Spinal cord (tissue), 9 donors: ENCODE measurements at regions not wholly inside any gene's neighbourhood (a gene's known extent, or its start where the extent isn't known, plus 50 kb on each side); places are given as distances from the start of the nearest gene placed in this dataset.
"Not testable (repeated sequence)": the region's sequence is repeated elsewhere in the genome, so short reads cannot be mapped to it uniquely, and the experiment has no call there.

Experiments used
- DNase-seq, 6 donors: peaks; one replicate each; pipeline versions ENCODE4 v3.0.0 to v3.0.0-alpha.2; 2013 to 2015; ENCODE audit warnings: low spot score in 6 of 6, low read depth in 4 of 6
- H3K27ac ChIP-seq: one replicate; pipeline ENCODE4 v1.5.1; 2013; ENCODE audit warnings: low read depth, low read length, control low read depth
- H3K27me3 ChIP-seq: one replicate; pipeline ENCODE4 v1.6.1; 2013; ENCODE audit warnings: low read length; ENCODE audit not compliant: control insufficient read depth, insufficient read depth
- H3K36me3 ChIP-seq: one replicate; pipeline ENCODE4 v1.6.1; 2013; ENCODE audit warnings: low read length; ENCODE audit not compliant: control insufficient read depth, insufficient read depth
- H3K4me1 ChIP-seq: one replicate; pipeline ENCODE4 v1.6.1; 2013; ENCODE audit warnings: low read length; ENCODE audit not compliant: control insufficient read depth, insufficient read depth
- H3K4me3 ChIP-seq: one replicate; pipeline ENCODE4 v1.5.1; 2013; ENCODE audit warnings: low read depth, low read length, control low read depth
- H3K9me3 ChIP-seq: one replicate; pipeline ENCODE4 v1.6.1; 2013; ENCODE audit warnings: low read length; ENCODE audit not compliant: control insufficient read depth, insufficient read depth
- WGBS: methylation state at CpG from one replicate; pipeline ENCODE4 v1.1.5; 2013; ENCODE audit warnings: missing lambda C conversion rate; ENCODE audit not compliant: insufficient coverage; 5-methylcytosine and 5-hydroxymethylcytosine counted together
- donor health status: healthy.

DNA sequence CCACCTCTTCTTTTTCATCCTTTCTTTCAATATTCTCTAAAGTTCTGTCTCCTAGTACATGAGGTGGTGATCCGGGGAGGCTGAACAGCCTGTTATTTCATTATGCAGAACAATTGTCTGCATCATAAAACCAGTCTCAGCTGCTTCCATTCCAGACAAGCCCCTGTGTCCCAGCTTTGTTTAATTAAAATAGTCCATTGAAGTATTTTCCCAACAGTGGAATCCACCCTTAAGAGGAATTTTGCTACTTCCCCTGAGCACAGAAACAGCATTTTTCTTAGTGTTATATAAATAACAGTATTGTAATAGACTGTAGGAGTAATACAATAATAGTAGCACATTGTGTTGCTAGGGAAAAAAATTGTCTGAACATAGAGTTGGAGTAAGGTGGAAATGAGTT is 395.4 kb upstream of the TCF4 start:
- peaks cover 4% of the 10 kb centered on the region for H3K9me3 ChIP-seq
- no CpG with 5 or more reads among the region's 1 CpG for WGBS
- H3K27ac ChIP-seq = no peak overlapping the region
- no peaks in the 10 kb centered on the region for H3K4me1 ChIP-seq
- H3K4me3 ChIP-seq = no peak overlapping the region
- no peaks in the 10 kb centered on the region for H3K36me3 ChIP-seq
- no peak for DNase-seq
- no peaks in the 10 kb centered on the region for H3K27me3 ChIP-seq

DNA sequence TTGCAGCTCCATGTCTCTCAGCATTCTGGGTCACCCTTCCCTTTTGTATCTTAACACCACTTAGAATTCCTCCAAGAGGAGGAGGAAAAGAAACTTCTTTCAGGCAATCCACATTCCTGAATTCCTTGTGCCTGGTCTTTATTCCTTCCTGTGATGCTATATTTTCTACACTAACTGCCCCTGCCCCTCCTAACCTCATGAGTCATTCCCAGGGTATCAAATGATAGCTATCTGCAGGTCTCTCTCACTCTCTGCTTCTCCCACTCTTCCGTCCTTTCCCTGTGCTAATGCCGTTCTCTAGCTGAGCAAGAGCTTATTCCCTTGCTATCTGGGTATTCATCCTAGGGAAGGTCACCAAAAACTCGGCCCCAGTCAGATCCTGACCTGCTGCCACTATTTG is 395.0 kb upstream of the TCF4 start:
- WGBS = 52% methylated on average over 2 of the region's 3 CpGs
- Histone ChIP-seq H3K9me3 (peaks cover 4% of the 10 kb centered on the region), H3K4me3 (no peak overlapping the region), H3K36me3 (no peaks in the 10 kb centered on the region), H3K4me1 (no peaks in the 10 kb centered on the region), H3K27me3 (no peaks in the 10 kb centered on the region), H3K27ac (no peak overlapping the region)
- DNase-seq = no peak

- 100% methylated on average over 2 of the region's 6 CpGs for WGBS
- Histone ChIP-seq H3K27me3 (no peaks in the 10 kb centered on the region), H3K27ac (no peak overlapping the region), H3K36me3 (no peaks in the 10 kb centered on the region), H3K4me3 (no peak overlapping the region), H3K9me3 (peaks cover 4% of the 10 kb centered on the region), H3K4me1 (no peaks in the 10 kb centered on the region)
- no peak for DNase-seq
These were observed 393.9 kb upstream of the TCF4 start for GRCh38 chr18:55981712-55982475.

DNA sequence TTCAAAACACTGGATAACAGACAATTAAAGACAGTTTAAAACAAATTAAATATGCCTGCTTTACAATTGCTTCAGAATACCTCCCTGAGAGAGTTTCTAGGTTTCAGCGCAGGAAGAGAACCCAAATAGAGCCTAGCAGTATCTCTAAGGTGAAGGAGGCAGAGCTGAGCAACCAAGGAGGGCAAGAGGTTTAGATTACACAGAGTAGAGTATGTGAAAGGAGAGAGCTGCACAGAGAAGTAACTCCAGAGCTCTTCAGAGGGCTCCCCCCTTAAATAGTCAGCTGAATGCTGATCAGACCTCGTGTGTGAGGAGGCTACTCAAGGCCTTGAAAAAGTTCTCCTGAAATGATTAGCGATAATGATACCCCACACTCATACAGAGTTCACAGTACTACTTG is 386.5 kb upstream of the TCF4 start:
- Histone ChIP-seq H3K36me3 (no peaks in the 10 kb centered on the region), H3K4me1 (no peaks in the 10 kb centered on the region), H3K27ac (no peak overlapping the region), H3K4me3 (no peak overlapping the region), H3K27me3 (no peaks in the 10 kb centered on the region), H3K9me3 (no peaks in the 10 kb centered on the region)
- no CpG with 5 or more reads among the region's 3 CpGs for WGBS
- no peak for DNase-seq

GRCh38 chr18:55968550-55968949 is 380.6 kb upstream of the TCF4 start:
- no peak for DNase-seq
- Histone ChIP-seq H3K4me1 (no peaks in the 10 kb centered on the region), H3K27me3 (no peaks in the 10 kb centered on the region), H3K36me3 (no peaks in the 10 kb centered on the region), H3K9me3 (no peaks in the 10 kb centered on the region), H3K4me3 (no peak overlapping the region), H3K27ac (no peak overlapping the region)
- WGBS = 100% methylated on average over 2 of the region's 3 CpGs

DNA sequence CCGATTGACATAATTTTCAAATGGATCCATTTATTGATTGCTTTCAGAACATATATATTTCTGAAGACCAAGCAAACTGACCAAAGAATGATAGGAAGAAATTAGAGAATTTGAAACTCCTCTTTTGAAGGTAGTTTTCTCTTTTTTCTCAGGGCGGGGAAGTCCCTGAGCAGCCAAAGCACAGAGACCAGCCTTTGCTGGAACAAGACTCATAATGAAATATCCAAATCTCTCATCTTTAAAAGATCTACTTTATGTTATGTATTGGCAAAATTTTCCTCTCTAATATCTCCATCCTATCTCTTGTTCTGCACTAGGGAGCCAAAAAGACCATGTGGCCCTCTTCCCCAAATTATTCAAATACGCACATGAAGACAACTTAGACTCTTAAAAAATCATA is 379.0 kb upstream of the TCF4 start:
- no peak overlapping the region for H3K4me3 ChIP-seq
- no peaks in the 10 kb centered on the region for H3K9me3 ChIP-seq
- WGBS = no CpG with 5 or more reads among the region's 3 CpGs
- no peaks in the 10 kb centered on the region for H3K27me3 ChIP-seq
- H3K36me3 ChIP-seq = no peaks in the 10 kb centered on the region
- DNase-seq = no peak
- no peaks in the 10 kb centered on the region for H3K4me1 ChIP-seq
- H3K27ac ChIP-seq = no peak overlapping the region

DNA sequence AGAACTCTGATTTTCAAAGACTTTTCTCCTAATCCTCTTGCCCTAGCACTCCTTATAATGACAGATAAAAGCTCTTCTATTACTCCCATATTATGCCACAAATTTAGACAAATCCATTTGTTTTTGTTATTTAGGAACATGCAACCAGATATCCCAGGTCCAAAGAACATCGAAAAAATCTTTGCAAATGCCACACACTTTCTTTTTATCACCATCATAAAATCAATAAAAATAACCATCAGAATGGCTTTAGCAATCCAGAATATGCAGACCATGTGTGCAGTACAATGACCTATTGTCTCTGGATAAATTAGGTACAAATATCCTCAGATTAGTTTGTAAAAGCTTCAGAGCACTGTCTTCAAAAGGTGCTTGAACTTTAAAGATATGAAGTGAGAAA is 376.2 kb upstream of the TCF4 start:
- H3K4me3 ChIP-seq = no peak overlapping the region
- H3K36me3 ChIP-seq = no peaks in the 10 kb centered on the region
- H3K9me3 ChIP-seq = no peaks in the 10 kb centered on the region
- H3K4me1 ChIP-seq = no peaks in the 10 kb centered on the region
- no peaks in the 10 kb centered on the region for H3K27me3 ChIP-seq
- no peak for DNase-seq
- H3K27ac ChIP-seq = no peak overlapping the region
- no CpG with 5 or more reads among the region's 1 CpG for WGBS

DNA sequence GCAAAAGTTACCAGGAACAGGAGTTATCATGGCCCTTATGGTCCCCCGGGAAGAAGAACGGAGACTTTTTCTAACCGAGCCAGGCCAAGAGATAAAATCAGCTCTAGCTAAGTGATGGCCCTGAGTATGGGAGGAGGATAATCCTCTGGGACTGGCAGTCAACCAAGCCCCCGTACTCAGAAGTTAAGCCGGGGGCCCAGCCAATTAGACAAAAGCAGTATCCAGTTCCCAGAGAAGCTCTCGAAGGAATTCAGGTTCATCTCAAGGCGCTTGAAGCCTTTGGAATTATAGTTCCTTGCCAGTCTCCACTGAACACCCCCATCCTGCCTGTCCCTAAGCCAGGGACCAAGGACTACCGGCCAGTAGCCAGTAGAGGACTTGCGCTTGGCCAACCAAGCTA is 365.3 kb upstream of the TCF4 start:
- H3K27me3 ChIP-seq = no peaks in the 10 kb centered on the region
- no peak overlapping the region for H3K27ac ChIP-seq
- no peaks in the 10 kb centered on the region for H3K36me3 ChIP-seq
- 98% methylated on average over 9 of the region's 9 CpGs for WGBS
- peaks cover 1% of the 10 kb centered on the region for H3K9me3 ChIP-seq
- no peak for DNase-seq
- no peaks in the 10 kb centered on the region for H3K4me1 ChIP-seq
- no peak overlapping the region for H3K4me3 ChIP-seq

- not testable (repeated sequence) for H3K9me3 ChIP-seq, H3K4me1 ChIP-seq, H3K36me3 ChIP-seq, H3K4me3 ChIP-seq, H3K27ac ChIP-seq, H3K27me3 ChIP-seq, DNase-seq
- WGBS = 96% methylated on average over 4 of the region's 7 CpGs
These were observed 363.7 kb upstream of the TCF4 start for GRCh38 chr18:55951738-55952137.

GRCh38 chr18:55950379-55951166 is 362.6 kb upstream of the TCF4 start:
- H3K9me3 ChIP-seq = no peaks in the 10 kb centered on the region
- WGBS = 88% methylated on average over 8 of the region's 14 CpGs
- DNase-seq = no peak
- H3K4me3 ChIP-seq = no peak overlapping the region
- no peaks in the 10 kb centered on the region for H3K27me3 ChIP-seq
- no peaks in the 10 kb centered on the region for H3K36me3 ChIP-seq
- H3K4me1 ChIP-seq = no peaks in the 10 kb centered on the region
- no peak overlapping the region for H3K27ac ChIP-seq
